ENCODE measurements at regions not wholly inside any gene's neighbourhood (a gene's known extent, or its start where the extent isn't known, plus 50 kb on each side); places are given as distances from the start of the nearest gene placed in this dataset.

DNA sequence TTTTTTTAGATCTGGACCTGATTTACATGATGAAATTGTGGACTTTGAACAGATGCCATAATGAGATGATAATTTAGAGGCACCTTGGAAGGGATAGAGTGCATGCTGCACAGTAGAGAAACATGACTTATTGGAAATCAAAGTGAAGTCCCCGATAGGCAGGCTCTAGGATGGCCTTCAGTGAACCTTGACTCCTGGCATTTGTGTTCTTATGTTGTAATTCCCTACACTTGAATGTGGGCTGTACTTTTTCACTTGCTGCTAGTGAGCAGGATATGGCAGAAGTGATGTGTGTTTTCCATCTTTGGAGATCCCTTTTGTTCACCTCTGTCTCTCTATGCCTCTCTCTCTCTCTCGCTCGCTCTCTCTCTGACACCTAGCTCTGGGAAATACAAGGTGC is 1614.6 kb downstream of the PCDH9 start:
- Mint-ChIP-seq H3K4me3 (no peak overlapping the region), H3K36me3 (ENCODE audit: low read depth) (no peaks in the 10 kb centered on the region), H3K4me1 (no peaks in the 10 kb centered on the region), H3K9me3 (peaks cover 11% of the 10 kb centered on the region), H3K27me3 (no peaks in the 10 kb centered on the region), H3K27ac (no peak overlapping the region)
- ATAC-seq, result no peak
- no peak for DNase-seq

DNA sequence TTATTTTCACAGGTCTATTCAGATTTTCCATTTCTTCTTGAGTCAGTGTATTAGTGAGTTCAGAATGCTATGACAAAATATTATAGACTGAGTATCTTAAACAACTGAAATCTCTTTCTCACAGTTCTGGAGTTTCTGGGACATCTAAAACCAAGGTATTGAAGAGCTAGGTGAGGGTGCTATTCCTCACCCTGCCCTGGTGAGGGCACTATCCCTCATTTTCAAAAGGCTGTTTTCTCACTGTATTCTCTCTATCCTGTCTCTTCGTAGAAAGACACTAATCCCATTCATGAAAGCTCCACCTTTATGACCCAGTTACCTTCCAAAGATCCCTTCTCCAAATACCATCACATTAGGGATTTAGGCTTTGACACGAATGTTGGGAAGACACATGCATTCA is 1617.1 kb downstream of the PCDH9 start:
- Mint-ChIP-seq H3K27ac (no peak overlapping the region), H3K4me1 (no peaks in the 10 kb centered on the region), H3K4me3 (no peak overlapping the region), H3K27me3 (no peaks in the 10 kb centered on the region), H3K9me3 (peaks cover 12% of the 10 kb centered on the region), H3K36me3 (ENCODE audit: low read depth) (no peaks in the 10 kb centered on the region)
- no peak for ATAC-seq
- DNase-seq, result no peak

DNA sequence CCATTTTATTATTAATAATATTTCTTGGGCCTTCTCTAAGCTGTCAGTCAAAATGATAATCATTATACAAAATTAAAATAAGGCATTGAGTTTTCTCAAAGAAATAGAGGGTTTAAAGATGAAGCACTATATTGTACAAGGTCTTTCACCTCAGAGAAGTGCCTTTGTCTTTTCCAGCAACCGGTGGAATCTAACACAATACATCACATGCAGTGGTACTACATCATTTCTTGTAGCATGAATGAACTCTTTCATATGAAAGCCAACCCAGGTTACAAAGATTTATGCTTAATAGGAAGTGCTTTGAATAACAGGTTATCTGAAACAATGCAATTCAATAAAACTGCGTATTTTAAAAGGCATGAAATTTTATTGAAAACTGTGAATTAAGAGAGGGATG is 1620.8 kb downstream of the PCDH9 start:
- Mint-ChIP-seq H3K9me3 (peaks cover 20% of the 10 kb centered on the region), H3K27me3 (no peaks in the 10 kb centered on the region), H3K4me1 (no peaks in the 10 kb centered on the region), H3K4me3 (no peak overlapping the region), H3K36me3 (ENCODE audit: low read depth) (no peaks in the 10 kb centered on the region), H3K27ac (no peak overlapping the region)
- ATAC-seq, result no peak
- DNase-seq, result no peak

DNA sequence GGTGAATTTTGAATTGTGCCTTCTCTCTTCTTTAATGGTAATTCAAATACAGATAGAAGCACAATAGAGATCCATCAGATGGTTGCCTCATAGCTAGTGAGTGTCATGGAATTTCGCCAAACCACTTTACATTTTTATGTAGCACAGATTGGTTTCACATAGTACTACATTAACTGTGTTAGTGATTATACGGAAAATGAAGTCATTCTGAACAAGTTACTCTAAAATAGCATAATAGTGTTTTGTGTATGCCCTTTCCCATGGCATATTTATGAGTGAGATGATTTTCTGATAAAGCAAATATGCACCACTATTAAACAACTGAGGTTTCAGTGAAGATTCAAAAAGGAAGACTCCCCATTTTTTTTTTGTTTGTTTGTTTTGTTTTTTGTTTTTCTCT is 1623.5 kb downstream of the PCDH9 start:
- no peaks in the 10 kb centered on the region for H3K27me3 Mint-ChIP-seq
- DNase-seq, result no peak
- no peak for ATAC-seq
- H3K27ac Mint-ChIP-seq, result no peak overlapping the region
- H3K4me1 Mint-ChIP-seq, result no peaks in the 10 kb centered on the region
- H3K9me3 Mint-ChIP-seq, result peaks cover 13% of the 10 kb centered on the region
- H3K36me3 Mint-ChIP-seq (ENCODE audit: low read depth), result no peaks in the 10 kb centered on the region
- H3K4me3 Mint-ChIP-seq, result no peak overlapping the region

DNA sequence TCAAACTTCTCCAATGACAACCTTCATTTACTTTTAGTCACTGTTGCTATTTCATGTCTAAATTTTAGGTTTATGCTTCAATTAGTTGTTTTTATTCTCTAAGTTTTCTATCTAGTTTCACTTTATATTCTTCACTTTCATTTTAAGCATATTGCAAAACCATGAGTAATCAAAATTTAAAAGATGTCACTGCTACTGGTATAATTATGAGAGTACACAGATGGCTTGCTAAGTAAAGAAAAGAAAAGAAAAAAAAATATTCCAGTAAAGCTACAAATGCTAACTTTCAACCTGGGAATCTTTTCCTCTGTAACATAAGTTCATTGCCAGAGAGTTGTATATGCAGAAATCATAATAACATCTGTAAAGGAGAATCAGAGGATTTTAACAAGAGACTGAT is 1624.7 kb downstream of the PCDH9 start:
- no peaks in the 10 kb centered on the region for H3K27me3 Mint-ChIP-seq
- DNase-seq (no peak), ATAC-seq (no peak)
- no peaks in the 10 kb centered on the region for H3K4me1 Mint-ChIP-seq
- H3K4me3 Mint-ChIP-seq, result no peak overlapping the region
- H3K36me3 Mint-ChIP-seq (ENCODE audit: low read depth), result no peaks in the 10 kb centered on the region
- H3K9me3 Mint-ChIP-seq, result peaks cover 16% of the 10 kb centered on the region
- H3K27ac Mint-ChIP-seq, result no peak overlapping the region

DNA sequence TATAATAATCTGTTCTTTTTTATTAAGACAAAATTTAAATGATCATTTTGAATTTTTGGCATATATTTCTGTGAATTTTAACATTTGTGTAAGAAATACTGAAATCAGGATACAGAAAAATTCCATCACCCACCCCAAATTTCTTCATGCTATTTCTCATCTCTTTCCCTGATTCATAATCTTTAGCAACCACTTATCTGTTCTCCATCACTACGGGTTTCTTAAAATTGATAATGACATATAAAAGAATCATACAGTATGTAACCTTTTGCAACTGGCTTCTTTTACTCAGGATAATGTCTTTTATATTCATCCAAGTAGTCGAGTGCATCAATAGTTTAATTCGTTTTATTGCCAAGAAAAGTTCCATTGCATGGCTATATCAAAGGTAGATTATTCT is 1627.0 kb downstream of the PCDH9 start:
- DNase-seq (no peak), ATAC-seq (no peak)
- Mint-ChIP-seq H3K4me1 (no peaks in the 10 kb centered on the region), H3K36me3 (ENCODE audit: low read depth) (no peaks in the 10 kb centered on the region), H3K27ac (no peak overlapping the region), H3K9me3 (peaks cover 12% of the 10 kb centered on the region), H3K4me3 (no peak overlapping the region), H3K27me3 (no peaks in the 10 kb centered on the region)

DNA sequence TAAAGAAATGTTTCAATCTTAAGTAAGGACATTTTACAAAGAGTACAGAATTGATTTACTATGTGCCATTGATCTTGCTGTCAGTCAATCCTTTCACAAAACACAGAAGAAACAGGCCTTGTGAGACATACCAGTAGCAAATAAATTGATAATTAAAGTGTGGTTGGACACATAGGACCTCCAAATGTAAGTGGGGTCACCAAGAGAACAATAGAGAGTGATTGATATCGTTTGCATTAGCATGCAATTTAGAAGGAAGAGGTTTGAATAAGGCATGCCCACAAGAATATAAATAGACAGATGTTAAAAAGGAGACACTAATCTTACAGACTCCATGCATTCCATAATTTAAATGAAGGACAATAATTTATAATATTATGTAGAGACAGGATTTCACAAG is 1628.3 kb downstream of the PCDH9 start:
- H3K36me3 Mint-ChIP-seq (ENCODE audit: low read depth), result no peaks in the 10 kb centered on the region
- H3K9me3 Mint-ChIP-seq, result peaks cover 8% of the 10 kb centered on the region
- ATAC-seq (no peak), DNase-seq (no peak)
- no peak overlapping the region for H3K4me3 Mint-ChIP-seq
- H3K4me1 Mint-ChIP-seq, result no peaks in the 10 kb centered on the region
- H3K27ac Mint-ChIP-seq, result no peak overlapping the region
- no peaks in the 10 kb centered on the region for H3K27me3 Mint-ChIP-seq

DNA sequence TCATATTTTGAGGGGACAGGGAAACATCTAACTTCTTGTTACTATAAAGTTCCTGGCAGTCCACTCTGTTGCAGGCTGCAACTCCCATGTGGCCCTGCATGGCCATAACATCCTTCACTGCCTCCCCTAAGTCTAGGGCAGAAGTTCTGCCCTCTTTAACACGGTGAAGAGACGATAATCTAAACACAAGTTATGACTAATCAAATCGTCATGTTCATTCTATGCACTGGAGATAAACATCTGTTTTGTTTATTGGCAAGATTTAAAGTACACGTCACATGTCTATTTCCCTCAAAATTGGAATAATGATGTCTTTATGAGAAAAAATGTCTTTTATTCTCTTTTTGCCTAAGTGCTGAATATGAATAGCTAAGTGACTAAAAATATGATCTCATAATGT is 1629.4 kb downstream of the PCDH9 start:
- Mint-ChIP-seq H3K27ac (no peak overlapping the region), H3K4me3 (no peak overlapping the region), H3K4me1 (no peaks in the 10 kb centered on the region), H3K27me3 (no peaks in the 10 kb centered on the region), H3K36me3 (ENCODE audit: low read depth) (no peaks in the 10 kb centered on the region), H3K9me3 (peaks cover 4% of the 10 kb centered on the region)
- DNase-seq (no peak), ATAC-seq (no peak)

DNA sequence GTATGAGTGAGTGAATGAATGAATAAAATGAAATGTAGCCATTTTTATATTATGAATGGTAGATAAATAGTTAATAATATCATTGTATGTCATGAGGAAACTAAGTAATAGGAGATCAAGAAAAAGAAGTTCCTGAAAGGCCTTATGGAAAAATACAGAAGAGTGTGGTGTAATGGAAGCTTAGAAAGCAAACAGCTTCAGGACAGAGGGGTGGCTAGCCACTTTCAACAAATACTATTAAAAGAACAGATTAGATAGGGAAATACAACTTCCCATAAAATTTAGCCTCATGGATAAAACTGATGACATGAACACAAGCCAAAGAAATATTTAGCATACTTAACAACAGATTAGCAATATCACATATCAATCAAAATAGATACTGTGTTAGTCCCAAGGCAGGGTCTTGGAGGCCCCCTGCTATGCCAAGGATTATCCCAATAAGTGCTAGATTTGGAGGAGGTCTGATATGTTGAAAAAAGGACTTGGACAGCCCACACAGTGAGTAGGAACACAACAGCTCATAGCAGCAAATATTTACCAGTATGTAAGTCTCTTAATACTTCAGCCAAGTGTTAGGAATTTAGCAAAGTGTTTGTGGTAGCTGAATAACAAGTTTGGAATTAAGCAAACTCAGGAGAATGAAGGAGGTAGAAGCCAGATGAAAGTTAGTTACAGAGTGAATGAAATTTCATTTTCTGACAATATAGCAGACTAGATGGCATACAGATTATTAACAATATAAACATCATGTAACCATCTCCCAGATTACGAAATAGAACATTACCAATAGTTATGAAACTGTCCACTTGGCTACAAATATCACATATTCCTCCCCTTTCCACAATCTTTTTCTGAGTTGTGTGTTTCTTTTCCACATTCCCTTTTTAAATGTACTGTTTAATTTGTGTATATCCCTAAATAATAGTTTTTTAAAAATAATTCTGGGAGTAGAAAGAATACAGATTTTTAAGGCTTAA is 1632.0 kb downstream of the PCDH9 start:
- Mint-ChIP-seq H3K27ac (no peak overlapping the region), H3K36me3 (ENCODE audit: low read depth) (no peaks in the 10 kb centered on the region), H3K27me3 (no peaks in the 10 kb centered on the region), H3K4me3 (no peak overlapping the region), H3K9me3 (peaks cover 3% of the 10 kb centered on the region), H3K4me1 (no peaks in the 10 kb centered on the region)
- DNase-seq, result no peak
- no peak for ATAC-seq

DNA sequence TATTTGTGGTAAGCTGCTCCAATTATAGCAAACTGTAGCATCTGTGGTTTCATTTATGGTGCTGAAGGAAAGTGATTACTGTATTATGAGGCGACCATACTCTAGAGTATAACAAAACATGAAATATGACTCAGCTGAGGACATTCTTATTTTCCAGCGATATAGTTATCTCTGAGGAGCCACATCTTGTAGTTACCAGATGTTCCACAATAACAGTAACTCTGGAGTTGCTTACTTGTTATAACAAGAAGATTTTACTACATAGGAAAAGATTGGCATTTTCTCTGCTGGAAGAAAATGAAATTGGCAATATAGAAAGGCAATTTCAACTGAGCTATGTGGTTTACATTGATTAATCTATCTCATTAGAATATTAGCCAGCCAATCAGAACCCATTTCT is 1634.2 kb downstream of the PCDH9 start:
- no peak for DNase-seq
- H3K36me3 Mint-ChIP-seq (ENCODE audit: low read depth), result no peaks in the 10 kb centered on the region
- no peak for ATAC-seq
- H3K27me3 Mint-ChIP-seq, result no peaks in the 10 kb centered on the region
- H3K4me3 Mint-ChIP-seq, result no peak overlapping the region
- H3K27ac Mint-ChIP-seq, result no peak overlapping the region
- no peaks in the 10 kb centered on the region for H3K4me1 Mint-ChIP-seq
- peaks cover 3% of the 10 kb centered on the region for H3K9me3 Mint-ChIP-seq

DNA sequence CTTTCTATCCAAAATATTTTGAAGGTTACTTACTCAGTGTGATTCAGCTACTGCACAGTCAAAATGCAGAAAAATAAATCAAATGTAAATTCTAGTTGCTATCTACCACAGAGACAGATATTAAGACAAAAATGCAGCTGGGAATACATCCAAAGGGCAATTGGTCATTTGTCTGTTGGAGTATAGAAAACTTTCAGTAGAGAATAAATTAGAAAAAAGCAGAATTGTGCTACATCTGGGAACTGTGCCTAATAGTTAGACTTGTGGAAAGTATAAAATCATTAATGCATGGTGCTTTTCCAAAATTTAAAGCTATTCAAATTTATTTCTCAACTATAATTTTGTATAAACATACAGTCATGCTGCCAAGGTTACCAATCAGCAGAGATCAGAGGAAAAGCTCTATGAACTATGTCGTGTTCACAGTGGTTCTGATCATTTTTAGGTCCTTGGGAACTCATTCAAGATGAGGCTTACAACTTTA is 1635.8 kb downstream of the PCDH9 start:
- Mint-ChIP-seq H3K4me3 (no peak overlapping the region), H3K27me3 (no peaks in the 10 kb centered on the region), H3K27ac (no peak overlapping the region), H3K9me3 (peaks cover 10% of the 10 kb centered on the region), H3K36me3 (ENCODE audit: low read depth) (no peaks in the 10 kb centered on the region), H3K4me1 (no peaks in the 10 kb centered on the region)
- DNase-seq, result no peak
- ATAC-seq, result no peak

DNA sequence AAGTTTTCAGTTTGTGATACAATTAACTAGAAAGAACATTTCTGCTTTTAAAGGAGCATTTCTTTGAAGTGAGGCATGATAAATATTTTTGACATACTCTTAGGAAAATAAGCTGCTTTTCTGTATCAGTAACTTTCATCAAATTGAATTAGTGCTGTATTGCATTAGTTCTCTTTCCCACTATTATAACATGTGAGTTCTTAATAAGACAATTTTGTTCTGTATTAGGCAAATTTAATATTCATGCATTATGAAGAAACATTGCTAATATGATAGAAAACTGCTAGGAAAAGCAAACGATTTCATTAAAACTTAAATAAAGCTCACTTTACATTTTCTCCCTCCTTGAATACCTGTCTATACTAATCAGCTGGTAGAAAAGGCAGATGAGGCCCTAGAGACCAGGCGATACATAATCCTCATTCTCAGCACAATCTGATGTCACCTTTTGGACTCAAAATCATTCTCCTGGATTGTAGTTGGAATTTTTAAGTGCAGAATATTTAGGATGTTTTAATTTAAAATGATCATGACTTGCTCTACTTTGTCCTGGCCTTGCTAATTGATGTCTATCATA is 1636.8 kb downstream of the PCDH9 start:
- no peak overlapping the region for H3K4me3 Mint-ChIP-seq
- ATAC-seq, result no peak
- H3K27me3 Mint-ChIP-seq, result no peaks in the 10 kb centered on the region
- H3K4me1 Mint-ChIP-seq, result no peaks in the 10 kb centered on the region
- no peaks in the 10 kb centered on the region for H3K36me3 Mint-ChIP-seq (ENCODE audit: low read depth)
- H3K9me3 Mint-ChIP-seq, result peaks cover 11% of the 10 kb centered on the region
- H3K27ac Mint-ChIP-seq, result no peak overlapping the region
- no peak for DNase-seq

DNA sequence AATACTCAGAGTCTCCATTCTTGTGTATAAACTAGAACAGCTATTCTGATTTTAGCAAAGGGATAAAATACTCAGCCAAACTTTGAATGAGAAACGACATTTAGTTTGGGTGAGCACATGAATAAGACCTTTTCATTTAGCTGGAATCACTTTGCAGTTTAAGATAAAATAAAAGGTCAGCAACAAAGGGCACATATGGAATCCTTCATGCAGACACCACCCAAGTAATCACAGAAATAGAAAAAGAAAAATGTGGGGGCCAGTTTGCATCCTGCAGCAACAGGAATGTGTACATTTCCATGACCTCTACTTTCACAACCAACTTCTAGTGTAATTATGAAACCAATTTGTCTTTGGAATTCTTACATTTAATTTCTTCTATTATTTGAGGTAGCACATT is 1637.4 kb downstream of the PCDH9 start:
- no peak overlapping the region for H3K27ac Mint-ChIP-seq
- DNase-seq, result no peak
- no peaks in the 10 kb centered on the region for H3K36me3 Mint-ChIP-seq (ENCODE audit: low read depth)
- no peak for ATAC-seq
- no peaks in the 10 kb centered on the region for H3K4me1 Mint-ChIP-seq
- no peaks in the 10 kb centered on the region for H3K27me3 Mint-ChIP-seq
- no peak overlapping the region for H3K4me3 Mint-ChIP-seq
- peaks cover 17% of the 10 kb centered on the region for H3K9me3 Mint-ChIP-seq

DNA sequence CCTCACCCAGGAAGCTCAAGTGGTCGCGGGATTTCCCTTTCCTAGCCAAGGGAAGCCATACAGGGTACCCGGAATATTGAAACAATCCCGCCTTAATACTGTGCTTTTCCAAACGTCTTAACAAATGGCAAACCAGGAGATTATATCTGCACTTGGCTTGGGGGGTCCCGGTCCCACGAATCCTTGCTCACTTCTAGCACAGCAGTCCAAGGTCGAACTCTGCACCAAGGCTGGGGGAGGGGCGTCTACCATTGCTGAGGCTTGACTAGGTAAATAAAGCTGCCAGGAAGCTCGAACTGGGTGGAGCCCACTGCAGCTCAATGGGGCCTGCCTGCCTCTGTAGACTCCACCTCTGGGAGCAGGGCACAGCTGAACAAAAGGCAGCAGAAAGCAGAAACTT is 1644.8 kb downstream of the PCDH9 start:
- ATAC-seq (no peak), DNase-seq (no peak)
- Mint-ChIP-seq H3K27me3 (no peaks in the 10 kb centered on the region), H3K27ac (no peak overlapping the region), H3K36me3 (ENCODE audit: low read depth) (no peaks in the 10 kb centered on the region), H3K4me1 (no peaks in the 10 kb centered on the region), H3K4me3 (no peak overlapping the region), H3K9me3 (peaks cover 33% of the 10 kb centered on the region)

DNA sequence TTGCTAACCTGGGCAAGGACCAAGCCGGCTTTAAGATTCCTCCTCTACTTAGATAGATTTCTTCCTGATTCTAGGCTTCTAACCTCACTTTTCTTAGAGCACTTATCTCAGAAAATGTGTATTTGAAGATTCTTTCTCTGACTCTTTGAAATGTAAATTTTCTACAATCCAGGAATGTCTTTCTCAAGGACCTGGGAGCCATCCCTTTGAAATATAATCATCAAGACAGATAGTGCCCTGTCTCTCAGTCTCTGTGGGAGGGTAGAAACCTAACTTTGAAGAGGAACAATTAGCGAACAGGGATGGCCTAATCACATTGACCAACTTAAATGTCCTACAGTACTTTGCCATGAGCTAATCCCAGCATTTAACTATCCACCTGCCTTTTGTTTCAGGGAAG is 1646.0 kb downstream of the PCDH9 start:
- Mint-ChIP-seq H3K4me1 (no peaks in the 10 kb centered on the region), H3K27me3 (no peaks in the 10 kb centered on the region), H3K9me3 (peaks cover 27% of the 10 kb centered on the region), H3K27ac (no peak overlapping the region), H3K36me3 (ENCODE audit: low read depth) (no peaks in the 10 kb centered on the region), H3K4me3 (no peak overlapping the region)
- ATAC-seq, result no peak
- no peak for DNase-seq
